Neural cell (in vitro differentiated cells): ENCODE measurements at regions not wholly inside any gene's neighbourhood (a gene's known extent, or its start where the extent isn't known, plus 50 kb on each side); places are given as distances from the start of the nearest gene placed in this dataset.

Source experiments
- CTCF ChIP-seq: fragments of 450-650 bp; IDR thresholded peaks from 2 replicates; pipeline ENCODE4 v1.5.1; 2014; ENCODE audit warnings: antibody characterized with exemption, mild to moderate bottlenecking, moderate library complexity; ENCODE audit not compliant: poor library complexity, severe bottlenecking
- RAD21 ChIP-seq: fragments of 450-650 bp; conservative IDR thresholded peaks from 2 replicates; pipeline ENCODE4 v1.6.1; 2014; ENCODE audit warnings: antibody characterized with exemption, mild to moderate bottlenecking, moderate library complexity

GRCh38 chr4:59539401-59539800, 1660.7 kb upstream of the ADGRL3 start:
- TF ChIP-seq RAD21 (no peak), CTCF (no peak)
